HL-60 (cell line): ENCODE measurements at regions not wholly inside any gene's neighbourhood (a gene's known extent, or its start where the extent isn't known, plus 50 kb on each side); places are given as distances from the start of the nearest gene placed in this dataset.

ENCODE experiments used
- TF ChIP-seq, protein P1 (sequence below): IDR thresholded peaks from one replicate; pipeline ENCODE4 v1.5.1; 2011; ENCODE audit warnings: low read length, control low read depth, inconsistent platforms; ENCODE audit not compliant: insufficient read depth
- TF ChIP-seq, protein P2 (sequence below): IDR thresholded peaks from 2 replicates; pipeline ENCODE4 v1.6.1; 2012; ENCODE audit warnings: low read depth; ENCODE audit not compliant: insufficient replicate concordance

DNA sequence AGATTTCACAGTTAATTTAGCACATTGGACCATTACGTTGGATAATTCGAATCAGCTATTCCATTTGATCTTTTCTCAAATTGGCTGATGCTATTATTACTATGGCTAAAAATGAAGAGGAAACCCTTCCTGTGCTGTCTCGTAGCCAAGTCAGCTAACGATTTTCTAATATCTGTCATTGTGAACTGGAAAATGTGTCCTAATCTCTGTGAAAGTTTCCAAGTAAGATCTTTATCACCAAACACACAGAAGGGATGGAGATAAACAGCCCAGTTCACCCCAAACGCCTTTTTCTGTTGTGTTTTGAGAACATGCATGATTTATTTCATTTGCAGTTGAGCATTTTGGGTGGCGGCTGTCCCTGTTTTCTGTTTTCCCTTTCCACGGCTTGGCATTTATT is 312.8 kb downstream of the FOXL1 start:
- TF ChIP-seq, protein P1, sequence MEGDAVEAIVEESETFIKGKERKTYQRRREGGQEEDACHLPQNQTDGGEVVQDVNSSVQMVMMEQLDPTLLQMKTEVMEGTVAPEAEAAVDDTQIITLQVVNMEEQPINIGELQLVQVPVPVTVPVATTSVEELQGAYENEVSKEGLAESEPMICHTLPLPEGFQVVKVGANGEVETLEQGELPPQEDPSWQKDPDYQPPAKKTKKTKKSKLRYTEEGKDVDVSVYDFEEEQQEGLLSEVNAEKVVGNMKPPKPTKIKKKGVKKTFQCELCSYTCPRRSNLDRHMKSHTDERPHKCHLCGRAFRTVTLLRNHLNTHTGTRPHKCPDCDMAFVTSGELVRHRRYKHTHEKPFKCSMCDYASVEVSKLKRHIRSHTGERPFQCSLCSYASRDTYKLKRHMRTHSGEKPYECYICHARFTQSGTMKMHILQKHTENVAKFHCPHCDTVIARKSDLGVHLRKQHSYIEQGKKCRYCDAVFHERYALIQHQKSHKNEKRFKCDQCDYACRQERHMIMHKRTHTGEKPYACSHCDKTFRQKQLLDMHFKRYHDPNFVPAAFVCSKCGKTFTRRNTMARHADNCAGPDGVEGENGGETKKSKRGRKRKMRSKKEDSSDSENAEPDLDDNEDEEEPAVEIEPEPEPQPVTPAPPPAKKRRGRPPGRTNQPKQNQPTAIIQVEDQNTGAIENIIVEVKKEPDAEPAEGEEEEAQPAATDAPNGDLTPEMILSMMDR = no peak
- TF ChIP-seq, protein P2, sequence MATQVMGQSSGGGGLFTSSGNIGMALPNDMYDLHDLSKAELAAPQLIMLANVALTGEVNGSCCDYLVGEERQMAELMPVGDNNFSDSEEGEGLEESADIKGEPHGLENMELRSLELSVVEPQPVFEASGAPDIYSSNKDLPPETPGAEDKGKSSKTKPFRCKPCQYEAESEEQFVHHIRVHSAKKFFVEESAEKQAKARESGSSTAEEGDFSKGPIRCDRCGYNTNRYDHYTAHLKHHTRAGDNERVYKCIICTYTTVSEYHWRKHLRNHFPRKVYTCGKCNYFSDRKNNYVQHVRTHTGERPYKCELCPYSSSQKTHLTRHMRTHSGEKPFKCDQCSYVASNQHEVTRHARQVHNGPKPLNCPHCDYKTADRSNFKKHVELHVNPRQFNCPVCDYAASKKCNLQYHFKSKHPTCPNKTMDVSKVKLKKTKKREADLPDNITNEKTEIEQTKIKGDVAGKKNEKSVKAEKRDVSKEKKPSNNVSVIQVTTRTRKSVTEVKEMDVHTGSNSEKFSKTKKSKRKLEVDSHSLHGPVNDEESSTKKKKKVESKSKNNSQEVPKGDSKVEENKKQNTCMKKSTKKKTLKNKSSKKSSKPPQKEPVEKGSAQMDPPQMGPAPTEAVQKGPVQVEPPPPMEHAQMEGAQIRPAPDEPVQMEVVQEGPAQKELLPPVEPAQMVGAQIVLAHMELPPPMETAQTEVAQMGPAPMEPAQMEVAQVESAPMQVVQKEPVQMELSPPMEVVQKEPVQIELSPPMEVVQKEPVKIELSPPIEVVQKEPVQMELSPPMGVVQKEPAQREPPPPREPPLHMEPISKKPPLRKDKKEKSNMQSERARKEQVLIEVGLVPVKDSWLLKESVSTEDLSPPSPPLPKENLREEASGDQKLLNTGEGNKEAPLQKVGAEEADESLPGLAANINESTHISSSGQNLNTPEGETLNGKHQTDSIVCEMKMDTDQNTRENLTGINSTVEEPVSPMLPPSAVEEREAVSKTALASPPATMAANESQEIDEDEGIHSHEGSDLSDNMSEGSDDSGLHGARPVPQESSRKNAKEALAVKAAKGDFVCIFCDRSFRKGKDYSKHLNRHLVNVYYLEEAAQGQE = no peak
